CD14-positive monocyte (primary cell): ENCODE measurements at regions not wholly inside any gene's neighbourhood (a gene's known extent, or its start where the extent isn't known, plus 50 kb on each side); places are given as distances from the start of the nearest gene placed in this dataset.

Experiments used
- DNase-seq, 3 donors: peaks; one replicate each; pipeline ENCODE4 v3.0.0-alpha.2; 2011 to 2022
- H2AFZ ChIP-seq: 2 replicates; pipeline ENCODE4 v1.6.0; 2012; ENCODE audit warnings: mild to moderate bottlenecking, low read depth, low read length, inconsistent platforms; ENCODE audit not compliant: insufficient read depth, poor library complexity, severe bottlenecking
- H3K27ac ChIP-seq, 2 donors: 1 replicate in 1 of 2; 2 replicates in 1 of 2; pipeline ENCODE4 v1.5.1; 2012 to 2013; ENCODE audit warnings: low read length in 2 of 2, control low read depth in 1 of 2, inconsistent platforms in 1 of 2, low read depth in 1 of 2, mild to moderate bottlenecking in 1 of 2
- H3K27me3 ChIP-seq, 2 donors: one replicate each; pipeline versions ENCODE4 v1.6.0 to v1.6.1; 2011 to 2013; ENCODE audit warnings: low read length in 2 of 2; ENCODE audit not compliant: control insufficient read depth in 2 of 2, insufficient read depth in 2 of 2
- H3K36me3 ChIP-seq, 2 donors: replicated peaks in 1 of 2; 1 replicate in 1 of 2; 2 replicates in 1 of 2; pipeline versions ENCODE4 v1.5.1 to v1.6.1; 2012 to 2013; ENCODE audit warnings: low read length in 2 of 2, control low read depth in 1 of 2, inconsistent platforms in 1 of 2, mild to moderate bottlenecking in 1 of 2; ENCODE audit not compliant: insufficient read depth in 2 of 2, control insufficient read depth in 1 of 2
- H3K4me1 ChIP-seq, 2 donors: 1 replicate in 1 of 2; 2 replicates in 1 of 2; pipeline versions ENCODE4 v1.5.1 to v1.6.1; 2012 to 2013; ENCODE audit warnings: low read length in 2 of 2, control low read depth in 1 of 2, inconsistent platforms in 1 of 2, mild to moderate bottlenecking in 1 of 2, moderate library complexity in 1 of 2; ENCODE audit not compliant: insufficient read depth in 2 of 2, control insufficient read depth in 1 of 2
- H3K4me2 ChIP-seq: replicated peaks from 2 replicates; pipeline ENCODE3; 2012; ENCODE audit warnings: low read length, moderate library complexity, mild to moderate bottlenecking; ENCODE audit not compliant: poor library complexity, severe bottlenecking; ENCODE audit errors: extremely low read depth
- H3K4me3 ChIP-seq, 3 experiments: fragments of 200-600 bp in 1 of 3; sonication (generic) in 1 of 3; replicated peaks in 1 of 3; 1 replicate in 2 of 3; 2 replicates in 1 of 3; pipeline ENCODE4 v1.5.1; 2011 to 2013; ENCODE audit warnings: low read length in 3 of 3, mild to moderate bottlenecking in 3 of 3, control low read depth in 2 of 3, low read depth in 2 of 3, inconsistent platforms in 1 of 3, moderate library complexity in 1 of 3
- H3K79me2 ChIP-seq: 2 replicates; pipeline ENCODE4 v1.6.0; 2012; ENCODE audit warnings: mild to moderate bottlenecking, control low read depth, inconsistent platforms, low read length, moderate library complexity; ENCODE audit not compliant: insufficient read depth
- H3K9ac ChIP-seq: 2 replicates; pipeline ENCODE4 v1.6.0; 2017; ENCODE audit warnings: low read length, mild to moderate bottlenecking; ENCODE audit not compliant: insufficient read depth, poor library complexity, severe bottlenecking
- H3K9me3 ChIP-seq, 2 donors: replicated peaks in 1 of 2; 1 replicate in 1 of 2; 2 replicates in 1 of 2; pipeline versions ENCODE4 v1.5.1 to v1.6.1; 2012 to 2013; ENCODE audit warnings: low read length in 2 of 2, control low read depth in 1 of 2; ENCODE audit not compliant: control insufficient read depth in 1 of 2, insufficient read depth in 1 of 2
- H4K20me1 ChIP-seq: 2 replicates; pipeline ENCODE4 v1.6.0; 2012; ENCODE audit warnings: mild to moderate bottlenecking, low read length, control low read depth, moderate library complexity; ENCODE audit not compliant: insufficient read depth
- H3K27ac Mint-ChIP-seq, 7 donors: one replicate each; pipeline ENCODE4 v1.8.0; 2020; ENCODE audit warnings: mild to moderate bottlenecking in 7 of 7, mixed read lengths in 7 of 7, moderate library complexity in 6 of 7, inconsistent platforms in 2 of 7
- H3K27me3 Mint-ChIP-seq, 3 donors: one replicate each; pipeline ENCODE4 v1.8.0; 2021 to 2022; ENCODE audit warnings: low read depth in 3 of 3, mild to moderate bottlenecking in 3 of 3, mixed read lengths in 3 of 3, moderate library complexity in 3 of 3, inconsistent platforms in 1 of 3
- H3K36me3 Mint-ChIP-seq, 2 donors: one replicate each; pipeline ENCODE4 v1.8.0; 2020; ENCODE audit warnings: mixed read lengths in 2 of 2, inconsistent platforms in 1 of 2, mild to moderate bottlenecking in 1 of 2
- H3K4me1 Mint-ChIP-seq: one replicate; pipeline ENCODE4 v1.8.0; 2020; ENCODE audit warnings: mild to moderate bottlenecking, mixed read lengths
- H3K4me3 Mint-ChIP-seq, 2 donors: one replicate each; pipeline ENCODE4 v1.8.0; 2020; ENCODE audit warnings: mild to moderate bottlenecking in 2 of 2, mixed read lengths in 2 of 2, moderate library complexity in 1 of 2
- H3K9me3 Mint-ChIP-seq, 7 donors: one replicate each; pipeline ENCODE4 v1.8.0; 2020 to 2022; ENCODE audit warnings: mixed read lengths in 7 of 7, mild to moderate bottlenecking in 6 of 7, moderate library complexity in 6 of 7, inconsistent platforms in 2 of 7
- CTCF ChIP-seq: fragments of 200-600 bp; IDR thresholded peaks from one replicate; pipeline ENCODE4 v1.8.0; 2022; ENCODE audit warnings: antibody characterized with exemption, mild to moderate bottlenecking
- WGBS: methylation state at CpG from one replicate; pipeline ENCODE4 v1.1.5; 2013; ENCODE audit warnings: missing lambda C conversion rate; ENCODE audit not compliant: insufficient coverage; 5-methylcytosine and 5-hydroxymethylcytosine counted together
- intact Hi-C, 2 donors: fragments of 100-400 bp; cut with micrococcal nuclease; formaldehyde crosslinking; loops; one replicate each; pipeline versions ENCODE4 v1.15.0 to v1.15.1; 2023

- intact Hi-C loops, result no loop called here
- no peaks in the 10 kb centered on the region for H4K20me1 ChIP-seq
- H3K36me3 ChIP-seq, result no peaks in the 10 kb centered on the region
- no peaks in the 10 kb centered on the region for H3K27me3 ChIP-seq
- H3K27ac ChIP-seq, result no peak overlapping the region
- Mint-ChIP-seq H3K27ac (no peak overlapping the region), H3K9me3 (peaks cover 0 to 2% (median 0%) of the 10 kb centered on the region in 7 donors), H3K4me1 (no peaks in the 10 kb centered on the region), H3K4me3 (no peak overlapping the region), H3K27me3 (peaks cover 0 to 3% (median 0%) of the 10 kb centered on the region in 3 donors), H3K36me3 (no peaks in the 10 kb centered on the region)
- H3K9me3 ChIP-seq, result no peaks in the 10 kb centered on the region
- H2AFZ ChIP-seq, result no peak overlapping the region
- no peaks in the 10 kb centered on the region for H3K4me1 ChIP-seq
- DNase-seq, result no peak
- TF ChIP-seq CTCF, result no peak
- H3K9ac ChIP-seq, result no peak overlapping the region
- no peak overlapping the region for H3K4me3 ChIP-seq
- no peak overlapping the region for H3K4me2 ChIP-seq
- 60% methylated on average over 1 of the region's 4 CpGs for WGBS
- H3K79me2 ChIP-seq, result no peaks in the 10 kb centered on the region
Measured at GRCh38 chr19:28314287-28314686, 898.7 kb downstream of the UQCRFS1 start.

DNA sequence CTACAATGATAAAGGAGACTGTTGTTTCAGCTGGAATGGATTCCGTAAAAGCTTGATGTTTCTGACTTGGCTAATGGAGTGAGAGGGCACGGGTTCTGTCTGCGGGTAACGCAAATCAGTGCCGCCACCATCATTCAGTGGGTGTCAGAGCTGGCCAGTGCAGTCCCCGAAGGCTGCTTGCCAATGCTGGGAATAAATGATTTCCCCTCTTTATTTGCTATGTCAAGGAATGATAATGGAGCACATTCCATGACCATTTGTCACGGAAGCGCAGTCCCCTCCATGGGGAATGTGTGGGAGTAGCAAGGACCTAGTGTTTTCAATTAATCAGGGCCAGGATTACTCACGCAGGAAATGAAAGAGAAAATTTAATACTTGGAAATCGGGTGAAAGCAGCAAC lies 899.3 kb downstream of the UQCRFS1 start:
- Mint-ChIP-seq H3K27me3 (peaks cover 0 to 2% (median 0%) of the 10 kb centered on the region in 3 donors), H3K4me3 (no peak overlapping the region), H3K36me3 (no peaks in the 10 kb centered on the region), H3K4me1 (no peaks in the 10 kb centered on the region), H3K27ac (no peak overlapping the region), H3K9me3 (peaks cover 0 to 6% (median 0%) of the 10 kb centered on the region in 7 donors)
- 95% methylated on average over 8 of the region's 10 CpGs for WGBS
- H3K9me3 ChIP-seq, result no peaks in the 10 kb centered on the region
- intact Hi-C loops, result no loop called here
- no peak for TF ChIP-seq CTCF
- H3K4me2 ChIP-seq, result no peak overlapping the region
- no peaks in the 10 kb centered on the region for H3K79me2 ChIP-seq
- no peak overlapping the region for H3K4me3 ChIP-seq
- no peaks in the 10 kb centered on the region for H4K20me1 ChIP-seq
- H2AFZ ChIP-seq, result no peak overlapping the region
- H3K27me3 ChIP-seq, result no peaks in the 10 kb centered on the region
- DNase-seq, result no peak
- H3K36me3 ChIP-seq, result no peaks in the 10 kb centered on the region
- no peak overlapping the region for H3K27ac ChIP-seq
- no peaks in the 10 kb centered on the region for H3K4me1 ChIP-seq
- no peak overlapping the region for H3K9ac ChIP-seq
